T-helper 22 cell (primary cell): ENCODE measurements at regions not wholly inside any gene's neighbourhood (a gene's known extent, or its start where the extent isn't known, plus 50 kb on each side); places are given as distances from the start of the nearest gene placed in this dataset.
"Not testable (repeated sequence)": the region's sequence is repeated elsewhere in the genome, so short reads cannot be mapped to it uniquely, and the experiment has no call there.

Source experiments
- DNase-seq: peaks from one replicate; pipeline ENCODE4 v3.0.0-alpha.2; 2020; ENCODE audit warnings: low read depth

DNA sequence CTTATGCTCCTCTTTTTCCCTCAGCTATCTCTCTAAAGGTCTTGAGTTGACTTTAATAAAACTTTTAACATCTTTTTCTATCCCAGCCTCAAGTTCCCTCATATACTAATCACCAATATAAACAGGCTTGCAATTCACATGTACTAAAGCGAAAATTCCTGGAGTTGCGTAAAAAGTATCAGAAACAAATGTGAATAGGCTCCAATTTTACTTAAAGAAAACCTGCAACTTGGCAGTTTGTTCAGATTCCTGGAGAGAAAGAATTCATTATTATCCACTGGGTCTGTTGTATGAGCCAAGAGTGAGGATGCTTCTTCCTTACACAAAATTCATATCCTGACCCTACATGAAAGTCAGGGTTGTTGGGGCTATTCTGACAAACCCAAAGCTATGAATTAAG, 384.2 kb downstream of the DTWD2 start:
- DNase-seq = no peak

DNA sequence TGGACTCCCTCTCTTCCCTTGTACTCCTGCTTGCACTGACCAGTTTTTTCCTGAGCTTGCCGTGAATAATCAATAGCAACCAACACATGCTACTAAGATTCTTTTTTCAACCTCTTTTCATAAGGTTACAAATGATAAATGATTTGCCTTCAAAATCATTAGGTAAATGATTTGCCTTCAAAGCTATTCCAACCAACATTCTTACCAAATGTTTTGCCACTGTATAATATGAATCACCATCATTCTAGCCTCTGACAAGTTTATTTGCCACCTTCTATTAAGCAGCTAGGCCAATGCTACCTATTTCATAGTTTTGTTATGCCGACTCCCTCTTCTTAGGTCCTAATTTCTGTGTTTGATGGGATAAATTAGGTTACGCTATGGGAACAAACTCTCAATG, 385.1 kb downstream of the DTWD2 start:
- no peak for DNase-seq

DNA sequence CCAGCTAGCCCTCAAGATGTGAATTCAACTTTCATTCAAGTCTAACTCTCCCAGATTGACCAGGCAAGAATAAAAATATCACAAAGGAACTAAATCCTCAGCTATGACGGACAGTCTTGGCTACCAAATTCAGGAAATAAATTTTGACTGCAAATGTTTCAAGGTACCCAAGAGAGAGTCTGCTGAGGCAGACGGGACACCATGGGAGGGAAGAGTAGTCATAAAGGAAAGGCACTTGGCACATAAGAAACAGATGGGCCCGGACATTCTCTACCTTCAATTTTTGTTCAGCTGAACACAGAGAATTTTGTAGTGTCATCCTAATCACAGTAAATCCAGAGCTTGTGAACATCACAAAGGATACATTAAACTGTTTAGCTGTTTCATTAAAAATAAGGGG, 390.0 kb downstream of the DTWD2 start:
- no peak for DNase-seq

DNA sequence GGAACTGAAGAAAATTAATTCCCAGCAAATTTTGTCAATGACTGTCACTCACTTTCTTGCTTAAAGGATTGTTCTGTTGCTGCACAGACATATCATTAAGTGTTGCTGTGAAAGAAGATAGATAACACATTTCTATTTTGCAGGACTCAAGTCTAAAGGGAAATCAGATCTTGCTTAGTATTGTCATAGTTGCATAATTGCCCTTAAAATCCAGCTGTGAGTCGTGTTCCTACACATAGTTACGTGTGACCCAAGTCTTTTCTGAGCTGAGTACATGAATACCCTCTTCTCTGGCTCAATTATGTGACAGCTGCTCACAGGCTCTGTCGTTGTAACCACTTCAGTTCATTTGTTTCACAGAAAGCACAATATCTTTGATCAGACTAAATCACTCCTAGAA, 390.8 kb downstream of the DTWD2 start:
- DNase-seq = no peak

DNA sequence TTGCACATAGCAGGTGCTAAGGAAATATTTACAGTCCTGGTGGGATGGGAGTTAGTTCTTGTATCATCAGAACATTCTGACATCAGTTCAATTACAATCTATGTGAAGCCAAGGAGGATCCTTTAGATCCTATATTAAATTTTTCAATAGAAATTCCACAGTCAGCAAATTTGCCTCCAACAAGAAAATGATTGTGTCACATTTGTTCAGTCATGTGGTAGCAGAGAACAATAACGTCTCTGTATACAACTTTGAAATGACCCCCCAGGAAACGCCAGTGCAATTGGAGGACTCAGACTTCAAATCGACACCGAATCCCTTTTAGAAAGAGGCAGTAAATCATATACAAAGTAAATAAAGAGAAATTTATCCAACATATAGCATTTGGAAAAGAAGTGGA, 392.1 kb downstream of the DTWD2 start:
- DNase-seq = no peak

DNA sequence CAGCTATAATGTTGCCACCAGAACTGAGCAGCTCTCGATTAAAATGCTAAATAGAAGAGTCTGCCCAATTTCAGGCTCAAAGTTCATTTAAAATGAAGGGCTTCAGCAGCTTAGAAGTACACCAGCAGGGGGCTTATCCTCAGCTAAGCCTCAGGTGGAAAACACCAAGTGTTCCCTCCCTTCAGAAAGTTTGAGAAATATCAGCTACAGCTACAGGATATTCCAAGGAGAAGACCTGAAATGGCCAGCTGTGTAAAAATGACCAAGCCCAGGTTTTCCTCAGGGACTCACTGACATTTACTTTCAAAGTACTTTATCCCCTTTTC, 395.4 kb downstream of the DTWD2 start:
- no peak for DNase-seq

DNA sequence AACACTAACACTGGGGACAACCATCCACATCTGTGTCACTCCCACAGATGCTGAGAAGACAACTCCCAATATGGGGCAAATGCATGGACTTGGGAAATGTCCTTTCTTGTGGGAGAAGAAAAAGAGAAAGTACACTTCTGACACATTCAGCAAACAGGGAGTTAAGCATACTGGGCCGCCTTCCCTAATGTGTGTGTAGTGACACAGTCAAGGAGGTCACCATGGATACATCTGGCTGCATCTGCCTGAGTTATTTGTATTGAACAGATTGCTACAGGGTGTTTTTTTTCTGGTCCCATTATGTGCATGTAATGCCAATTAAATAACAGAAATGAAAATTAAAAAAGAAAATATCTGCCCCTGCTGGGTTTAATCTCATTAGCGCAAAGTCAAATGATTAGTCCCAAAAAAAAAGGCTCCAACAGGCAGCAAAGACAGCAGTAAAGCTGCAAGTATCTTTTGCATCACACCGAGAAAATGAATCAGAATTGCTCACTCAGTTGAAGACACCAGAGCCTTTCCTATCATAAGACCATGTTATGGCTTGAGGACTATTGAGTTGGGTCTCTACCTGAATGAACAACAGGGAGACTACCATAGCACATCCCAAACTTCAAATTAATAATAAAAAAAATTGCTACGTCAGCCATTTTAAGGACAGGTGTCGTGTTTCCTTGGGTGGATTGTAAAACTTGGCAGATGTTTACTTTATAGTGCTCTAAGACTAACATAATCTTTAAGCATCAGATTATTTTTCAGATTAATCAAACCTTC, 395.9 kb downstream of the DTWD2 start:
- no peak for DNase-seq

DNA sequence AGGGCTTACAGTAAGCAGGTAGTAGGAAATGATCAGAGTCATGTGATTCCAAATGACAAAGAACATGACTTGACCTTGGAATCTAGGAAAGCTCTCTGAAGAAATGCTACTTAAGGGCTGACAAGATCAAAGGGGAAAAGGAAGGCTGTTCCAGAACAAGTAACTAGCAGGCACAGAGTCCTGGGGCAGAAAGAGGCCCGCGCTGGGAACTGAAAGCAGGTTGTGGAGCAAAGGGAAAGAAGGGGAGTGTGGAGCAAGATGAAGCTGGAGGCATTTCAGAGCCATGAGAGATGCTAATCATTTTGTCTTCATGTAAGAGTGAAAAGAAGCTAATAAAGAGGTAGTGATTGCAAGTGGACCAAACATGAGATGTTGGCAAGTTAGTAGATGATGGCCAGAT, 397.5 kb downstream of the DTWD2 start:
- DNase-seq = no peak

DNA sequence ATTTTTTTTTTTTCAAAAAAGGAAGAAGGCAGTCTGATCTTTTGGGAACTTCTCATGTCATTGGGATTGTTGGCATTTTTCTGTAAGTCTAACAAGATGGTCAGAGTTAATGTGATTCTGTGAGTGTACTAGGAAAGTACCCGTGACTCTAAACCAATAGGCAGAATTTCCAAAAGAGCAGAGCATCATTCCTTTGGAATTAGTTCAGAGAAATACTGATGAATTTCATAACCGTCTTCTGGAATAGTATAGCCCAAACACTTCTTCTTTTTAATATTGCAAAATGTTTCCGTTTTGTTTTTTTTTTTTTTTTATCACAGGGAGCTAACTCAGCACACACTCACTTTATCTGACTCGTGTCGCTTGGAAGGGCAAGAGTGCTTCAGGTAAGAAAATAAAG, 407.4 kb downstream of the DTWD2 start:
- DNase-seq = no peak

DNA sequence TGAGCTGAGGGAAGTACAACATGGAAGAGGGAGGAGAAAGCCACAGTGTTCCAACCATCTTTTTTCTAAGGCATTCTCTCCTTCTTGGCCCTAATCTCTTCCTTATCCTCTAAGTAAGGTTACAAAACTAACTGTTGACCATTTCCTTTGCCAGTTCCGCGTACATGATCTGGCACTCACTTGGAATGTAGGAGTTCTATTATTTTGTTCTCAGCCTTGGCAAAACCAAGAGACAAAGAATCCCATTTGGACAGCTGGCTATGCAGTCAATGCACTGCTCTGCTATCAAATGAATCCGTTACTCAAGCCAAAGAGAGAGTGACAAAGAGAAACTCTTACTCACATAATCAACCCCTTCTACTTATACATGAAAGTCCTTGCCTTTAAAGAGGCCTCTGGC, 410.3 kb downstream of the DTWD2 start:
- DNase-seq = no peak

DNA sequence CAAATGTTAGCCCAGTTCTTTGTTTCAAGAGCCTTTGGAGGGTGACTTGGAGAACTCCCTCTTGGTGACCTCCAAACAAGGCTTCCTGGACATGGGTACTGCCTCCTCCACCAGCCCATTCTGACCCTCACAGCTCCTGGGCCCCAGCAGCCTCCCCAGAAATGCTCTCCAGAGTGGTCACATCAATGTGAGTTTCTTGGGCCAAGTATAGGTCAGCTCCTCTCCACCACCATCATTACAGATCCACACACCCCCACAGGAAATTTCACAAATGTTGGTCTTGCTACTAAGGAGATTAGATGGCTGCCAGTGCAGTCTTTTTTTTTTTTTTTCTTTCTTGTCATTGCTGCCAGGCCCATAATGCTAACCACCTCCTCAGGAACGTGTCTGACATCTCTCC, 410.7 kb downstream of the DTWD2 start:
- no peak for DNase-seq

DNA sequence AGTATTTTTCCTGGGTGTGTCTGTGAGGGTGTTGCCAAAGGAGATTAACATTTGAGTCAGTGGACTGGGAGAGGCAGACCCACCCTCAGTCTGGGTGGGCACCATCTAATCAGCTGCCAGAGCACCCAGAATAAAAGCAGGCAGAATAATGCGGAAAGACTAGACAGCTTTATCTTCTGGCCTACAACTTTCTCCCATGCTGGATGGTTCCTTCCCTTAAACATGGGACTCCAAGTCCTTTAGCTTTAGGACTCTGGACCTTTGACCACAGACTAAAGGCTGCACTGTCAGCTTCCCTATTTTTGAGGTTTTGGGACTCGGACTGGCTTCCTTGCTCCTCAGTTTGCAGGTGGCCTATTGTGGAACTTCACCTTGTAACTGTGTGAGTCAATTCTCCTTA, 418.1 kb downstream of the DTWD2 start:
- DNase-seq = not testable (repeated sequence)

DNA sequence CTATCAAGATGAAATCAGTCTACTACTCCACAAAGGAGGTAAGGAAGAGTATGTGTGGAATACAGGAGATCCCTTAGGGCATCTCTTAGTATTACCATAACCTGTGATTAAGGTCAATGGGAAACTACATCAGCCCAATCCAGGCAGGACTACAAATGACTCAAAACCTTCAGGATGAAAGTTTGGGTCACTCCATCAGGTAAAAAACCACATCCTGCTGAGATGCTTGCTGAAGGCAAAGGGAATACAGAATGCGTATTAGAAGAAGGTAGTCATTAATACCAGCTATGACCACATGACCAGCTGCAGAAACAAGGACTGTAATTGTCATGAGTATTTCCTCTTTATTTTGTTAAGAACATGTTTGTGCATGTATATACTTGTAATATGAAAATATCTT, 418.8 kb downstream of the DTWD2 start:
- DNase-seq = not testable (repeated sequence)

DNA sequence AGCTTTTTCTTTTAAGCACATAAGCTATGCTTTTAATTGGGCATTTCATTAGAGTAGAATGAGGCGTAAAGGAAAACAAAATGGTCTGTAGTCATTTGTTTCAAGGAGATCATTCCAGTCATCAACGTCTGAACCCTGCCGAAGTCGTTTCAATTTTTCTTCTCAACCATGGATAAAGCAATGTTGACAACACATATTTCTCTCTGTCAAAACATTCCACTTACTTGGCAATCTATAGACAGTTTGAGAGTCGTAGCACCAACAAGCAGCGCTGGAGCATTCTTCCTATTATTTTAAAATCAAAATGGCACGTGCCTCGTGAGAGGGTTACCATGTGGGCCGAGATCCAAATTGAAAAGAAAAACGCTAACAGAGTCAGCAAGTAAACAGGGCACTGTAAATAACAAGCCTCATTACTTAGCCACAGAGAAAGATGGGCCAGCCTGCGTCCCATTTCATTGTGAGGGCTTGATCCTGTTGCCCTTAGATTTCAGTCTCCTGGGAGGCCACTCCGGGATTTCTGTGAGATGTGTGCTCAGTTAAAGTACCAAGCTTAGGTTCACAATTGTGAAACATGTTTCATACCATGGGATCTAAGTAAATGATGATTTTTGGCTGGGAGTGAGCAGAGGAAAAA, 422.9 kb downstream of the DTWD2 start:
- DNase-seq = no peak

DNA sequence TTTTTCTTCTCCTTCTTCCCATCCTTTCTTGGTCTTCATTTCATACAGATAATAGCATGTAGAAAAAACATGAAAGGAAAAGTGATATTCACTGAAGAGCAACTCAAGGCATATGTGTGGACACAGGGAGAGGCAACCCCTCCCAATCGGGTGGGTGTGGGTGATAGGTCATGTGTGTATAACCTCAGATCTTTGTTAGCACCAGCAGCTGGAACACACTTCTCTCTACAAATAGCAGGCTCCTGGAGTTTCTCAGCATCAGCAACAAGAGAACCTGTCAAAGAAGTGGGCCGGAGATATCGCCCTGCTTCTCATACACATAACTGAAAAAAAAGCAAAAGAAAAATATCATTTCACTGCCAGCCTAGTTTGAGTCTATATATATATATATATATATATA, 426.4 kb downstream of the DTWD2 start:
- DNase-seq = no peak

DNA sequence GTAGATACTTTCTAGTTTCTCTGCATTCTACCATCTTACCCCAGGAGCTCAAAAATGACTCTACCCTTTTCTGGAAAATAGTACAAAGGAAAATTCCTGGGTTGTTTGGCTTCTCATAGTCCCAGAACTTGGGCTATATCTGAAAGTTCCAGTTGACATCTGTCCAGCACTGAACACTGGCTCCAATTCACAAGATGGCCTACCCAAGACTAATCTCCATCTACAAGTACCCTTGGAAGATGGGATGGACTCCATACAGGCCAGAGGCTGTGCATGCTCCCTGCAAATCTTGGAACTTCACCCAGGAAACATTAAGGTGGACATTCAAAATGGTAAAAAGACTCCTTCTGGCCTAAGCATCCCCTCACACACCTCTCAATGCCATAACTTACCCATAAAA, 427.1 kb downstream of the DTWD2 start:
- DNase-seq = no peak

DNA sequence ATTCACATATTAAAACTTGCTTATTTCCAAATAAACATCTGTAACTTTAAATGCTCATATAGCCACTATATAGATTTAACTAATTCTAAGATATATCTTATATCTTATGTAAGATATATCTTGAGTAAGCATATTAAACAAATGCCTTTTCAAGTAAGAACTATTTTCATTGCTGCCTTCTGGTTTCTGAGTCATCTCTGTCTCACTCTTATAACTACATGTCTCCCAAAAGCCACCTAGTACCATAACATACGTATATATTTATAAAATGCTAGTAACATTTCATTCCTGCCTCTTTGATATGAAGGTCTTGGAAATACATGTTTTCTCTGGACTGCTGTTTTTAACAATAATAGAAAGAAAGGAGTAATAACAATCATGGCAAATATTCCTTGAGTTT, 429.5 kb downstream of the DTWD2 start:
- DNase-seq = no peak

DNA sequence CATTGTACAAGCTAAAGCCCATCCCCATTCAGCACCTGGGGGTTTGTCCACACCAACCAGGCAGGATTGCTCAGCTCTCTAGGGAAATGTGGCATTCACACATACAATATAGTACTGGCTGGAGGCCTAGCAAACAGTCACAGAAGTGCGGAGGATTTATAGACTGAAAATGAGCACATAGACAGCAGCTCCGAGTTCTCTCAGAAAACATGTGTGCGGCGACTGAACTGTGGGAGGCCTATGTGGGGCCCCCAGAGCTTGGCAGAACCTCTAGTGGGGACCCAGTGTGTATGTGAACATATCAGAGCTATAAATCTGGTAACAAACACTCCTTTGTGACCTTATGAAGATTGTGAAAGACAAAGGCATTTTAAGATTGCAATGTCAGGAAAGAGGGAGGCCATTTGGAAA, 431.1 kb downstream of the DTWD2 start:
- no peak for DNase-seq

DNA sequence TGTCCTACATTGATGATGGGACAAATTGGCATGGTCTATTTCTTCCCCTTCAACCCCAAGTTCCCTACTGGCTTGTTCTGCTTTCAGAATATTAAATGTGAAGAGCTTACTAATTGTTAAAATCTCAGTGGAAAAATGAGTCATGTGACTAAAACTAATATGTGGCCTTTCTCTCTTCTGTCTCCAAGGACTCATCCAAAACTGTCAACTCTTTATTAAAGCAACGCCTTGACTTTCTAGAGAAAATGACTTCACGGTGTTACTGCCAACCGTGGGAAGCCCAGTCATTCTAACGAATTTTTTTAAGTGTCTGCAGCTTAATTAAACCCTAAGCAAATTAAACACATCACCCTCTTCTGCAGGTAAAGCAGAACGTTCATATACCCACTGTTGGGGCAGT, 431.6 kb downstream of the DTWD2 start:
- DNase-seq = no peak

DNA sequence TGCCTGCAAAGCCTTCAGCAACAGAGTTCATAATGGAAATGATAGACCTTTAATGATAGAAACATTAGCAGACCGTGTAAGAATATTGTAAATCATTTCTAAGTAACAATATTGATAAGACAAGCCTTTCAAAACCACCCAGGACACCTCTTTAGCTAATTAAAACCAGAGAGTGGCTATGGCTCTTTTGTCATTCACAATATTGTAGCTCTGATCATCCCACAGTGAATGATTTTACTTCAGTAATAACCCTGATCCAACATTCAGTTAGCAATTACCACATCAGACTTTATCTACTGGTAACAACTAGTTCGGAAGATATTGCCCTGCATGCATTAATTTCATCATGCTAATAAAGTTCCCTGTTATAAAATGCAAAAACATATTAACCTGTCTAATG, 432.6 kb downstream of the DTWD2 start:
- no peak for DNase-seq

DNA sequence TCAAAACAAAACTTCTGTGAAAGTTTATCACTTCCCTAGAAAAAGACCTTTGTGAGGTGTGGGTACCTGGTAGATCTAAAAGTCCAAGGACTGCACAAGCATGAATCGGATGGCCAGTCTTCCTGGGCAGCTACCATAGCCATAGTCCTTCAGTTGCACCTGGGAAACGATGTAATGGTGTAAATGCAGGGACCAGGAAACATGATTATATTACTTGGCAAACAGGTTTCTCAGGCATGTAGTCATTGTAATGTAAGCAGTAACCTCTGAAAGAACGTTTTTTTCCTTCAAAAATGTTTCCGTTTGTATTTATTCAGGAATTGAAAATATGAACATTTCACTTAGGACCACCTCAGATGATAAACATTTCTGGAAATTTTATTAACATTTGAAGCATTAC, 433.4 kb downstream of the DTWD2 start:
- no peak for DNase-seq

DNA sequence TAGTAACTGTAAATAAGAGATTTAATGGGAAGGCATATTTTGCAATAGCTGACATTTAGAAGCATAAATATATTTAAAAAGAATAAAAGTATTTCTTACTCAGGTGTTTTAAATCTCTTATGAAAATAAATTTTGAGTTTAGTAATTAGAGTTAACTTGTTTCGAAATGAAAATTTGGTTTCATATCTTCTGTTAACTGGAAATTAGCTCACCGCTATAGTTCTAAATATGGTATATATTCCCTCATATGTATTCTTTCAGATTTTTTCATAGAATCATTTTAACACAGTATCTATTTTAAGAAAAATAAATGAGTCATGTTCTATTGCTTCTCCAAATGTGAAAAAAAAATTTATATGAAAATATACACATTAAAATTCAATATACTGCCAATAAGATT, 434.1 kb downstream of the DTWD2 start:
- no peak for DNase-seq

DNA sequence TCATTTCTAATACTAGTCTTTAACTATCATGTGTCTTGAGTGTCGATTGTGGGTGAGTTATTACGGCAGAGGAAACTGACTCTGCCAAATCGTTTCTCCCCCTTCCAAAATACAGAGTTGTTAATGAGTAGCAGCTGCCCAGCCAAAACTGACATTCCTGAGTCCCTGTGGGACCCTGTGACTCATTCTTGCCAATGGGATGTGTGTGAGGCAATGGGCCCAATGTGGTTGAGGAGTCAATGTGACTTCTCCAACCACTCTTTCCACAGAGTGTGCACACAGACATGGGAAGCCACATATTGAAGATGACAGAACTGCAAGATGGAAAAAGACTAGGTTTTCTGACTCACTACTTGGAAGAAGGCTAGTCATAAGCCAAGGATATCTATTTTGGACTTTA, 434.7 kb downstream of the DTWD2 start:
- DNase-seq = no peak

DNA sequence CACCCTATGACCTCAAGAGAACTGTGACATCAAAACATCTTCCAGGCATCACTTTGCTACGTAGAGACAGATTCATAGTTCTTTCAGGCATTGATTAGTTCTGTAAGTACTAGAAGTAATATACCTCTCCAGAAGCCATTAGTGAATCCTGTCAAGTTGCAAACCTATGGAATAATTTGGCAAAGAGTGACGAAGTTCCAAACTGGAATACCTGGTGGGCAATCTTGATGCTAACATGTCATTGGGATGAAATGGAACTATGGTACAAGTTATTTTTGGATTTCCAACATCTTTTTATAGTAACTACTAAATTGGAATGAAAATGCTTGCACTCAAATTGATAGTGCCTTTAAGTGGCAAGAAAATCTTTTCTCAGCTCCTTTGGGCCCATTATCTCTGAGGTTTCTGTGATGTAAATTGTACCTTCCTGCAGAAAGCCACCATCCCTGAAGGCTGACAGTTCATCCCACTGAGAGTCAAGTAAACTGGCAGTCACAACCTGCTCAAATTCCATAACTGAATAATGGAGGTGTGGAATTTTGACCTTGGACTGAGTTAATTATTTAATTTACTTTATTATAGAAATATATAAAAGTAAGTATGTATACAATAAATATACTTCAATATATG, 435.5 kb downstream of the DTWD2 start:
- DNase-seq = no peak
